Body of pancreas (tissue), 4 donors: ENCODE measurements at regions not wholly inside any gene's neighbourhood (a gene's known extent, or its start where the extent isn't known, plus 50 kb on each side); places are given as distances from the start of the nearest gene placed in this dataset.

Experiments used
- POLR2A ChIP-seq, 3 donors: fragments of 450-650 bp; IDR thresholded peaks; one replicate each; pipeline ENCODE4 v1.6.1; 2016; ENCODE audit warnings: antibody characterized with exemption in 3 of 3, mild to moderate bottlenecking in 2 of 3
- TF ChIP-seq, protein P1 (sequence below), 7 experiments: fragments of 450-650 bp in 4 of 7; fragments of 200-600 bp in 3 of 7; sonication (generic) in 3 of 7; IDR thresholded peaks; one replicate each; pipeline ENCODE4 v1.5.1; 2016 to 2019; ENCODE audit warnings: antibody characterized with exemption in 7 of 7

DNA sequence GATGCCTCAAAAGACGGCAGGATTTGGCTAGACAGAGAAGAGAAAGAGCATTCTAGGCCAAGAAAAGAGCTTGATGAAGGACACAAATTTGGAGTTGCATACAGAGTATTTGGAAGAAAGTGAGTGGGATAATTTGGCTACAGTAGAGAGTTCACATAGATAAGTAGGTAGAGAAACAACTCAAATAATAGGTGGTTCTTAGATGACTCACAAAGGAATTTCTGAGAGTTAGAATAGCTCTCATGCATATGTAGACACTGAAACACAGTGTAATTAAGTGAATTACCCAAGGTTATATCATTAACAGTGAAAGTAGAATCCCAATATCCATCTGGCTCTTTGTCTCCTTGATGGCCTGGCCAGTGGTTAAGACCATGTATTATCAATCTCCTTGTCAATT, 228.6 kb upstream of the DDI1 start:
- TF ChIP-seq, protein P1, sequence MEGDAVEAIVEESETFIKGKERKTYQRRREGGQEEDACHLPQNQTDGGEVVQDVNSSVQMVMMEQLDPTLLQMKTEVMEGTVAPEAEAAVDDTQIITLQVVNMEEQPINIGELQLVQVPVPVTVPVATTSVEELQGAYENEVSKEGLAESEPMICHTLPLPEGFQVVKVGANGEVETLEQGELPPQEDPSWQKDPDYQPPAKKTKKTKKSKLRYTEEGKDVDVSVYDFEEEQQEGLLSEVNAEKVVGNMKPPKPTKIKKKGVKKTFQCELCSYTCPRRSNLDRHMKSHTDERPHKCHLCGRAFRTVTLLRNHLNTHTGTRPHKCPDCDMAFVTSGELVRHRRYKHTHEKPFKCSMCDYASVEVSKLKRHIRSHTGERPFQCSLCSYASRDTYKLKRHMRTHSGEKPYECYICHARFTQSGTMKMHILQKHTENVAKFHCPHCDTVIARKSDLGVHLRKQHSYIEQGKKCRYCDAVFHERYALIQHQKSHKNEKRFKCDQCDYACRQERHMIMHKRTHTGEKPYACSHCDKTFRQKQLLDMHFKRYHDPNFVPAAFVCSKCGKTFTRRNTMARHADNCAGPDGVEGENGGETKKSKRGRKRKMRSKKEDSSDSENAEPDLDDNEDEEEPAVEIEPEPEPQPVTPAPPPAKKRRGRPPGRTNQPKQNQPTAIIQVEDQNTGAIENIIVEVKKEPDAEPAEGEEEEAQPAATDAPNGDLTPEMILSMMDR (IDR thresholded peaks at IDR 0.05), result no peak
- TF ChIP-seq POLR2A (IDR thresholded peaks at IDR 0.05), result no peak
